Astrocyte (in vitro differentiated cells and primary cell): ENCODE measurements at regions not wholly inside any gene's neighbourhood (a gene's known extent, or its start where the extent isn't known, plus 50 kb on each side); places are given as distances from the start of the nearest gene placed in this dataset.
"Not testable (repeated sequence)": the region's sequence is repeated elsewhere in the genome, so short reads cannot be mapped to it uniquely, and the experiment has no call there.

Experiments
- DNase-seq: peaks from one replicate; pipeline ENCODE4 v3.0.0-alpha.2; 2010; ENCODE audit warnings: low read depth
- FAIRE-seq: peaks from 2 replicates; lab custom pipeline; 2011; peaks lifted over from hg19 to GRCh38; lab: Jason Lieb, UNC
- H2AFZ ChIP-seq: 2 replicates; pipeline ENCODE4 v1.6.0; 2012; ENCODE audit warnings: low read depth, low read length, inconsistent platforms
- H3K27ac ChIP-seq: 2 replicates; pipeline ENCODE4 v1.5.1; 2011; ENCODE audit warnings: low read depth, low read length, inconsistent platforms
- H3K27me3 ChIP-seq: 2 replicates; pipeline ENCODE4 v1.6.0; 2011; ENCODE audit warnings: low read length, inconsistent platforms; ENCODE audit not compliant: insufficient read depth
- H3K36me3 ChIP-seq: 2 replicates; pipeline ENCODE4 v1.5.1; 2011; ENCODE audit warnings: low read length, inconsistent platforms; ENCODE audit not compliant: insufficient read depth
- H3K4me1 ChIP-seq: 2 replicates; pipeline ENCODE4 v1.5.1; 2011; ENCODE audit warnings: low read length, inconsistent platforms; ENCODE audit not compliant: insufficient read depth
- H3K4me2 ChIP-seq: 2 replicates; pipeline ENCODE4 v1.6.0; 2012; ENCODE audit warnings: low read length, inconsistent platforms
- H3K4me3 ChIP-seq: 2 replicates; pipeline ENCODE4 v1.5.1; 2011; ENCODE audit warnings: low read depth, mild to moderate bottlenecking, low read length, inconsistent platforms; ENCODE audit not compliant: insufficient read depth
- H3K79me2 ChIP-seq: 2 replicates; pipeline ENCODE4 v1.6.0; 2012; ENCODE audit warnings: mild to moderate bottlenecking, low read length, inconsistent platforms; ENCODE audit not compliant: insufficient read depth
- H3K9ac ChIP-seq: 2 replicates; pipeline ENCODE4 v1.6.0; 2012; ENCODE audit warnings: mild to moderate bottlenecking, low read length, inconsistent platforms
- H3K9me3 ChIP-seq: 2 replicates; pipeline ENCODE4 v1.5.1; 2012; ENCODE audit warnings: low read depth, mild to moderate bottlenecking, low read length, inconsistent platforms; ENCODE audit not compliant: insufficient read depth
- H4K20me1 ChIP-seq: 2 replicates; pipeline ENCODE4 v1.6.0; 2012; ENCODE audit warnings: low read length, inconsistent platforms; ENCODE audit not compliant: insufficient read depth
- H3K27ac Mint-ChIP-seq: one replicate; pipeline ENCODE4 v1.8.0; 2021; ENCODE audit warnings: mild to moderate bottlenecking, mixed read lengths; ENCODE audit not compliant: unreplicated experiment
- H3K27me3 Mint-ChIP-seq: one replicate; pipeline ENCODE4 v1.8.0; 2021; ENCODE audit warnings: low read depth, mixed read lengths; ENCODE audit not compliant: unreplicated experiment
- H3K36me3 Mint-ChIP-seq: one replicate; pipeline ENCODE4 v1.8.0; 2021; ENCODE audit warnings: low read depth, mixed read lengths; ENCODE audit not compliant: unreplicated experiment
- H3K4me1 Mint-ChIP-seq: one replicate; pipeline ENCODE4 v1.8.0; 2021; ENCODE audit warnings: low read depth, mixed read lengths; ENCODE audit not compliant: unreplicated experiment
- H3K4me3 Mint-ChIP-seq: one replicate; pipeline ENCODE4 v1.8.0; 2021; ENCODE audit warnings: mild to moderate bottlenecking, moderate library complexity, mixed read lengths; ENCODE audit not compliant: unreplicated experiment
- H3K9me3 Mint-ChIP-seq: one replicate; pipeline ENCODE4 v1.8.0; 2021; ENCODE audit warnings: mild to moderate bottlenecking, mixed read lengths; ENCODE audit not compliant: unreplicated experiment
- EZH2 ChIP-seq: IDR thresholded peaks from 2 replicates; pipeline ENCODE4 v1.6.1; 2012; ENCODE audit warnings: mild to moderate bottlenecking, low read length, inconsistent platforms; ENCODE audit not compliant: insufficient read depth
- TF ChIP-seq, protein P1 (sequence below): IDR thresholded peaks from 2 replicates; pipeline ENCODE4 v1.5.1; 2011; ENCODE audit warnings: low read depth, mild to moderate bottlenecking, inconsistent platforms, low read length, moderate library complexity; ENCODE audit not compliant: insufficient read depth

DNA sequence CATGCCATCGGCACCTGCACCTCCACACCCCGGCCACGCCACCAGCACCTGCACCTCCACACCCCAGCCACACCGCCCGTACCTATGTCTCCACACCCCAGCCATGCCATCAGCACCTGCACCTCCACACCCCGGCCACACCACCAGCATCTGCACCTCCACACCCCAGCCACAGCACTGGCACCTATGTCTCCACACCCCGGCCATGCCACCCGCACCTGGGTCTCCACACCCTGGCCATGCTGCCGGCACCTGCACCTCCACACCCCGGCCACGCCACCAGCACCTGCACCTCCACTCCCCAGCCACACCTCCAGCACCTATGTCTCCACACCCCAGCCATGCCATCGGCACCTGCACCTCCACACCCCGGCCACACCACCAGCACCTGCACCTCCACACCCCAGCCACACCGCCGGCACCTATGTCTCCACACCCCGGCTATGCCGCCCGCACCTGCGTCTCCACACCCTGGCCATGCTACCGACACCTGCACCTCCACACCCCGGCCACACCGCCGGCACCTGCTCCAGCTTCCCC lies 390.3 kb upstream of the MYT1L start:
- Histone ChIP-seq H3K9me3 (peaks cover 7% of the 10 kb centered on the region), H3K4me2 (no peak overlapping the region), H3K27me3 (no peaks in the 10 kb centered on the region), H3K36me3 (no peaks in the 10 kb centered on the region), H2AFZ (no peak overlapping the region), H3K27ac (no peak overlapping the region), H3K9ac (no peak overlapping the region), H3K4me1 (no peaks in the 10 kb centered on the region), H3K79me2 (no peaks in the 10 kb centered on the region), H3K4me3 (no peak overlapping the region), H4K20me1 (no peaks in the 10 kb centered on the region)
- Mint-ChIP-seq H3K27me3 (peaks cover 35% of the 10 kb centered on the region), H3K4me1 (no peaks in the 10 kb centered on the region), H3K36me3 (no peaks in the 10 kb centered on the region), H3K4me3 (no peak overlapping the region), H3K27ac (no peak overlapping the region), H3K9me3 (peaks cover 6% of the 10 kb centered on the region)
- DNase-seq = no peak
- FAIRE-seq = no peak
- TF ChIP-seq, protein P1, sequence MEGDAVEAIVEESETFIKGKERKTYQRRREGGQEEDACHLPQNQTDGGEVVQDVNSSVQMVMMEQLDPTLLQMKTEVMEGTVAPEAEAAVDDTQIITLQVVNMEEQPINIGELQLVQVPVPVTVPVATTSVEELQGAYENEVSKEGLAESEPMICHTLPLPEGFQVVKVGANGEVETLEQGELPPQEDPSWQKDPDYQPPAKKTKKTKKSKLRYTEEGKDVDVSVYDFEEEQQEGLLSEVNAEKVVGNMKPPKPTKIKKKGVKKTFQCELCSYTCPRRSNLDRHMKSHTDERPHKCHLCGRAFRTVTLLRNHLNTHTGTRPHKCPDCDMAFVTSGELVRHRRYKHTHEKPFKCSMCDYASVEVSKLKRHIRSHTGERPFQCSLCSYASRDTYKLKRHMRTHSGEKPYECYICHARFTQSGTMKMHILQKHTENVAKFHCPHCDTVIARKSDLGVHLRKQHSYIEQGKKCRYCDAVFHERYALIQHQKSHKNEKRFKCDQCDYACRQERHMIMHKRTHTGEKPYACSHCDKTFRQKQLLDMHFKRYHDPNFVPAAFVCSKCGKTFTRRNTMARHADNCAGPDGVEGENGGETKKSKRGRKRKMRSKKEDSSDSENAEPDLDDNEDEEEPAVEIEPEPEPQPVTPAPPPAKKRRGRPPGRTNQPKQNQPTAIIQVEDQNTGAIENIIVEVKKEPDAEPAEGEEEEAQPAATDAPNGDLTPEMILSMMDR = no peak
- no peak for TF ChIP-seq EZH2

DNA sequence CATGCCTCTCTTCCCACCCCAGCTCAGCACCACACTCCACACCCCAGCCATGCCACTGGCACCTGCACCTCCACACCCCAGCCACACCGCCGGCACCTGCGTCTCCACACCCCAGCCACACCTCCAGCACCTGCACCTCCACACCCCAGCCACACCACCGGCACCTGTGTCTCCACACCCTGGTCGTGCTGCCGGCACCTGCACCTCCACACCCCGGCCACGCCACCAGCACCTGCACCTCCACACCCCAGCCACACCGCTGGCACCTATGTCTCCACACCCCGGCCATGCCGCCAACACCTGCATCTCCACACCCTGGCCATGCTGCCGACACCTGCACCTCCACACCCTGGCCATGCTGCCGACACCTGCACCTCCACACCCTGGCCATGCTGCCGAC lies 389.7 kb upstream of the MYT1L start:
- H4K20me1 ChIP-seq, H3K9me3 ChIP-seq: not testable (repeated sequence)

DNA sequence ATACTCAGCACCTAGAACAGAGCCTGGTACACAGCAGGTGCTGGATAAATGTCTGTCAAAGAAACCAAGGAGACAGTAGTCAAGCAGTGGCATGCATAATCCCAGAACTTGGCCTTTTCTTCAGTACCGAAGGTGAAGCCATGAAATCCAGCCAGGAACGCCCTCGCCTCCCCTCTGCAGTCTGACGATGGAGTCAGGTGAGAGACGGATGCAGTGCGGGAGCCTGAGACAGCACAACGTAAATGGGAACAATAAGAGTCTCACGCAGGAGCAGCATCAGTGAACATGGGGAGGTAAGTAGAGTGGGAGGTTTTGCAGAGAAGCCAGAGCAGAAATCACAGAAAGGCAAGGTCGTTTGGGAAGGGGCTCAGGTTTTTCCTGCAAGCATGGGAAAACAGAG lies 389.3 kb upstream of the MYT1L start:
- no peak overlapping the region for H3K9ac ChIP-seq
- Mint-ChIP-seq H3K27me3 (peaks cover 45% of the 10 kb centered on the region), H3K27ac (no peak overlapping the region), H3K4me1 (no peaks in the 10 kb centered on the region), H3K9me3 (peaks cover 9% of the 10 kb centered on the region), H3K4me3 (no peak overlapping the region), H3K36me3 (no peaks in the 10 kb centered on the region)
- no peak overlapping the region for H2AFZ ChIP-seq
- H4K20me1 ChIP-seq = no peaks in the 10 kb centered on the region
- no peaks in the 10 kb centered on the region for H3K36me3 ChIP-seq
- H3K27ac ChIP-seq = no peak overlapping the region
- FAIRE-seq (no peak), DNase-seq (no peak)
- no peak overlapping the region for H3K4me2 ChIP-seq
- peaks cover 7% of the 10 kb centered on the region for H3K9me3 ChIP-seq
- no peak overlapping the region for H3K4me3 ChIP-seq
- no peaks in the 10 kb centered on the region for H3K27me3 ChIP-seq
- TF ChIP-seq, protein P1 = no peak
- TF ChIP-seq EZH2 = no peak
- H3K4me1 ChIP-seq = no peaks in the 10 kb centered on the region
- H3K79me2 ChIP-seq = no peaks in the 10 kb centered on the region

More for the DNA sequence above, 389.7 kb upstream of the MYT1L start:
- not testable (repeated sequence) for H3K4me1 Mint-ChIP-seq, H3K36me3 Mint-ChIP-seq, FAIRE-seq, DNase-seq, H3K9ac ChIP-seq, H3K4me3 ChIP-seq, H3K27ac Mint-ChIP-seq, H3K27me3 ChIP-seq, H2AFZ ChIP-seq, H3K4me3 Mint-ChIP-seq, H3K4me1 ChIP-seq, H3K27ac ChIP-seq, H3K4me2 ChIP-seq, H3K36me3 ChIP-seq, H3K79me2 ChIP-seq, H3K9me3 Mint-ChIP-seq
- peaks cover 41% of the 10 kb centered on the region for H3K27me3 Mint-ChIP-seq
